ENCODE measurements at regions not wholly inside any gene's neighbourhood (a gene's known extent, or its start where the extent isn't known, plus 50 kb on each side); places are given as distances from the start of the nearest gene placed in this dataset.

DNA sequence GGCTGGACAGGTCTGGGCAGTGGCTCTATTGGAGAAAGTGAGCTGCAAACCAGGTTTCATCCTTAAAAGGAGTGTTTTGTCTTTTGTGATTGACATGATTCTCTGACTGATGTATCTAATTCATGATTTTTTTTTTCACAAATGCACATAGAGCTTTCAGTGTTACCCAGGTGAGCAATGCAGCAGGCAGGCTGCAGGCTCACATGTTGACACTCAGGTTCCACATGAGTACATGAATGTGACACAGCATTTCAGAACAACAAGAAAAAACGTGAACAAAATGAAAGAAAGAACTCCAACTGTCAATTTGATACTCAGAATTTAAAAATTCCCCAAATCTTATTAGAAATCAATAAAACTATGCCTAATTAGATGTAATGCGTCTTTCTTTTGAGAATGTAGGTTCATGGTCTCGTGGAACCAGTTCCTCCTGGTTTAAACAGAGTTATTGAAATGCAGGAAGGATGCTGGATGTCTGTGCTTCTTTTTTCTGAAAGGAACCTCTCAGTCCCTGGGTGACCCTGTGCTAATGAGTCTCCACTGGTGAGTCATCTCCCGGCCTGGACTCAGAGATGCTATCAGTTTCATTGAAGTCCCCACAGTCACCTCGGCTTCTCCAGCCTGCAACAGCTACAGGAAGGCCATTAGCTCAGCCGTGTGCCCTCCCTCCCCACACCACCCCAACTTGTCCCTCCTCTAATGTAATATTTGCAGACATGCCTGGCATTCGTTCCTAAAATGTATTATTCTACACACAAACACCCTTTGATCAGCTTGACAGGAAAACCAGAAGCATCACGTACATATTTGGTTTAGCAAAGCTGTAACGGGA lies 430.4 kb downstream of the LPIN1 start:
- Histone ChIP-seq H3K27me3 (no peaks in the 10 kb centered on the region), H3K36me3 (no peaks in the 10 kb centered on the region), H3K4me3 (no peak overlapping the region), H3K9me3 (no peaks in the 10 kb centered on the region), H3K27ac (peak overlapping the region in 7 of 12 donors; percentile 2 to 65 (median 6)), H3K4me1 (peaks cover 8 to 33% (median 22%) of the 10 kb centered on the region in 12 donors)
- WGBS, 4 donors, result 33 to 43% (median 36%) methylated on average over 9 of the region's 9 CpGs
- peak; percentile 51 to 75 (median 72) for DNase-seq
- ATAC-seq, result peak; percentile 60 to 96 (median 90)
- intact Hi-C loops (cut with DNase I), result loop anchor here in 6 of 10 donors (2.0 to 10.0 kb wide), 5 partner anchors 138 to 540 kb away; partner anchors contain the start of gene TRIB2 (in 4 of the 6)
- no peak for TF ChIP-seq POLR2A (IDR thresholded peaks at IDR 0.05)
- TF ChIP-seq, protein P1, sequence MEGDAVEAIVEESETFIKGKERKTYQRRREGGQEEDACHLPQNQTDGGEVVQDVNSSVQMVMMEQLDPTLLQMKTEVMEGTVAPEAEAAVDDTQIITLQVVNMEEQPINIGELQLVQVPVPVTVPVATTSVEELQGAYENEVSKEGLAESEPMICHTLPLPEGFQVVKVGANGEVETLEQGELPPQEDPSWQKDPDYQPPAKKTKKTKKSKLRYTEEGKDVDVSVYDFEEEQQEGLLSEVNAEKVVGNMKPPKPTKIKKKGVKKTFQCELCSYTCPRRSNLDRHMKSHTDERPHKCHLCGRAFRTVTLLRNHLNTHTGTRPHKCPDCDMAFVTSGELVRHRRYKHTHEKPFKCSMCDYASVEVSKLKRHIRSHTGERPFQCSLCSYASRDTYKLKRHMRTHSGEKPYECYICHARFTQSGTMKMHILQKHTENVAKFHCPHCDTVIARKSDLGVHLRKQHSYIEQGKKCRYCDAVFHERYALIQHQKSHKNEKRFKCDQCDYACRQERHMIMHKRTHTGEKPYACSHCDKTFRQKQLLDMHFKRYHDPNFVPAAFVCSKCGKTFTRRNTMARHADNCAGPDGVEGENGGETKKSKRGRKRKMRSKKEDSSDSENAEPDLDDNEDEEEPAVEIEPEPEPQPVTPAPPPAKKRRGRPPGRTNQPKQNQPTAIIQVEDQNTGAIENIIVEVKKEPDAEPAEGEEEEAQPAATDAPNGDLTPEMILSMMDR (IDR thresholded peaks at IDR 0.05), result no peak

DNA sequence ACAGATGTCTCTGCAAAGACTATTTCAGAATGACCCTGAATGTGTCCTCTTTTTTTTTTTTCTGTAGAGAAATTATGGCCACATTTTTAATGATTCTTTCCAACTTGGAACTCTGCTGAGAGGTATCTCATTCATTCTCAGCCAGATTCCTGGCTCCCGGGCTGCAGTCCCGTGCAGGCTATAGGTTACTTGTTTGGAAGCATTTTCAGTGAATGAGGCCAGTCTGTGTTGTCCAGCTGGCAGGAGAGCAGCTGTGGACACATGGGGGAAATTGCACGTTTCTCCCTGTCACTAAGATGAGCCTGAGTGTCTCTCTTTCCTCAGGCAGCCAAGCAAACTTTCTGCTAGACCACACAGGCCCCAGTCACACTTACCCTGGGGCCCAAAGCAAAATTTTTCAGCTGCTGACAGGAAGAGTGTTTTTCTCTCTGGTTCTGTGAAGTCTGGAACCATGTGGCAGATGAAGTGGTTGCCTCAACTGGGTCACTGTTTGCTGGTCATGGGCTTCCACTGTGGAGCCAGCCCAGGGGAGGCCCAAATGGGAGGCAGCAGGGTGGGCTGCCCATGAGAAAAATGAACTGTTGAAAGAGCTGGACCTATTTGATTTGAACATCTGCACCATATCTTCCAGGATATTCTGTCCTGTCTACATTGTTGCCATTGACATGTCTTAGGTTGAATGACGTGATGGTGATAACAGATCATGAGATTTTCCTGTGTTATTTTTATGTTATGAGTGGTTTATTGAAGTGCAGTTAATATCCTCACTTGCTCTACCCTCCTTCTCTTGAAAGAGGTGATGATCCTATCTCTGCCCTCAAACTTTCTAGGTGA lies 431.2 kb downstream of the LPIN1 start:
- Histone ChIP-seq H3K36me3 (no peaks in the 10 kb centered on the region), H3K9me3 (no peaks in the 10 kb centered on the region), H3K27me3 (no peaks in the 10 kb centered on the region), H3K4me3 (no peak overlapping the region), H3K4me1 (peaks cover 8 to 33% (median 22%) of the 10 kb centered on the region in 12 donors), H3K27ac (peak overlapping the region in 7 of 12 donors; percentile 2 to 65 (median 22))
- ATAC-seq (peak; percentile 22 to 48 (median 36)), DNase-seq (peak in 3 of 5 donors; percentile 32 to 62 (median 45))
- intact Hi-C loops (cut with DNase I), result loop anchor here in 6 of 10 donors (2.0 to 10.0 kb wide), 5 partner anchors 137 to 540 kb away; partner anchors contain the start of gene TRIB2 (in 4 of the 6)
- WGBS, 4 donors, result 22 to 37% (median 27%) methylated on average over 4 of the region's 4 CpGs
- TF ChIP-seq, protein P1 (IDR thresholded peaks at IDR 0.05), result no peak
- no peak for TF ChIP-seq POLR2A (IDR thresholded peaks at IDR 0.05)

DNA sequence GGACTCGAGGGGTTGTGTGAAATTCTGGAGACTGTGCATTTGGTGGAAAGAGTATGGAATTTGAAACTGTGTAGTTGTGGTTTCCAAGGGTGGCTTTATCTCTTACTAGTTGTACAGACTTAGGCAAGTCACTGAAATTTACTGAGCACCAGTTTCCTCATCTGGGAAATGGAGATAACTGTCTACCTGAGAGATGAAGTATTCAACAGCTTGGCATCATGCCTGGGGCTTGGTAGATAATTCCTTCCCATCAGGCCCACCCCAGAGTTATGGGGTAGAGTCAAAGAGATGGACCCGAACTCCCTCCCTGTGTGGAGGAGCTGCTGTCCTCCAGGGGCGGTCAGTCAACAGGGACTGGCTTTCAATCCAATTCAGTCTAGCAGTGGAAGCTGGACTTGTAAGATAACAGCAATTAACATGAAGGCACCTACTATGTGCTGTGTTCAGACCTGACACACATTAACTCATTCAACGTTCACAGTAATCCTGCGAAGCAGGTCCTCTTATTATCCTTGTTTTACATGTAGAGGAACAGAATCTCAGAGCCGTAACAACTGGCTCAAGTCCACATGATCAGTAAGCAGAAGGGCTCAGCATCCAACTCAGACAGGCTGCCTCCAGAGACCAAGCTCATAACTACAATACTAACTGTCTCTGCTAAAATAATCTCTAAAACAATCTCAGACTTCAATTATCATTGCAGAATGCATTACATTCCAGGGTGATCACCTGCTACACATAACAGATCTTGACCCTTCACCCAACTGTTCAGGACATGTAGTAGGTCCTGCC lies 432.1 kb downstream of the LPIN1 start:
- DNase-seq, result no peak
- TF ChIP-seq POLR2A (IDR thresholded peaks at IDR 0.05), result no peak
- TF ChIP-seq, protein P1 (IDR thresholded peaks at IDR 0.05), result no peak
- WGBS, 4 donors, result 84 to 91% (median 88%) methylated on average over 6 of the region's 6 CpGs
- Histone ChIP-seq H3K27me3 (no peaks in the 10 kb centered on the region), H3K9me3 (no peaks in the 10 kb centered on the region), H3K36me3 (no peaks in the 10 kb centered on the region), H3K4me3 (no peak overlapping the region), H3K27ac (no peak overlapping the region), H3K4me1 (peaks cover 8 to 33% (median 22%) of the 10 kb centered on the region in 12 donors)
- no peak for ATAC-seq
- intact Hi-C loops (cut with DNase I), result loop anchor here in 5 of 10 donors (5.0 to 10.0 kb wide), 4 partner anchors 136 to 539 kb away; partner anchors contain the start of gene TRIB2 (in 3 of the 5)
